Tongue (tissue), 1 donor: ENCODE measurements at regions not wholly inside any gene's neighbourhood (a gene's known extent, or its start where the extent isn't known, plus 50 kb on each side); places are given as distances from the start of the nearest gene placed in this dataset.
A peak's percentile ranks its signal among the peaks of the same experiment; 100 is the strongest.

ENCODE experiments used
- DNase-seq: peaks from one replicate; pipeline ENCODE4 v3.0.0-alpha.2; 2015

- no peak for DNase-seq
Measured at GRCh38 chr10:131563411-131563810, 251.9 kb upstream of the TCERG1L start.

- DNase-seq = peak; percentile 21
Measured at GRCh38 chr10:131567279-131568162, 256.0 kb upstream of the TCERG1L start.

- DNase-seq = no peak
Measured at GRCh38 chr10:131568866-131569265, 257.3 kb upstream of the TCERG1L start.

- DNase-seq = no peak
Measured at GRCh38 chr10:131569851-131570715, 258.6 kb upstream of the TCERG1L start.

- DNase-seq = no peak
Measured at GRCh38 chr10:131570716-131571307, 259.3 kb upstream of the TCERG1L start.

GRCh38 chr10:131571346-131571745, 259.8 kb upstream of the TCERG1L start:
- DNase-seq = no peak

GRCh38 chr10:131571865-131572264, 260.3 kb upstream of the TCERG1L start:
- no peak for DNase-seq

- no peak for DNase-seq
Measured at GRCh38 chr10:131573256-131573655, 261.7 kb upstream of the TCERG1L start.

- DNase-seq = no peak
Measured at GRCh38 chr10:131573707-131574106, 262.2 kb upstream of the TCERG1L start.

- DNase-seq = no peak
Measured at GRCh38 chr10:131574363-131574706, 262.8 kb upstream of the TCERG1L start.

GRCh38 chr10:131574707-131575430, 263.3 kb upstream of the TCERG1L start:
- no peak for DNase-seq

- DNase-seq = no peak
Measured at GRCh38 chr10:131575877-131576276, 264.4 kb upstream of the TCERG1L start.

GRCh38 chr10:131576341-131577177, 265.0 kb upstream of the TCERG1L start:
- DNase-seq = no peak

GRCh38 chr10:131577178-131577555, 265.6 kb upstream of the TCERG1L start:
- no peak for DNase-seq

GRCh38 chr10:131577786-131578471, 266.4 kb upstream of the TCERG1L start:
- no peak for DNase-seq

GRCh38 chr10:131578472-131578970, 267.0 kb upstream of the TCERG1L start:
- no peak for DNase-seq

GRCh38 chr10:131579251-131580071, 267.9 kb upstream of the TCERG1L start:
- no peak for DNase-seq

- no peak for DNase-seq
Measured at GRCh38 chr10:131580076-131580652, 268.6 kb upstream of the TCERG1L start.

- no peak for DNase-seq
Measured at GRCh38 chr10:131580674-131581073, 269.2 kb upstream of the TCERG1L start.
